BJ (cell line): ENCODE measurements at regions not wholly inside any gene's neighbourhood (a gene's known extent, or its start where the extent isn't known, plus 50 kb on each side); places are given as distances from the start of the nearest gene placed in this dataset.

ENCODE experiments used
- CTCF ChIA-PET: fragments of 350-600 bp; formaldehyde crosslinking; extraction: SDS; loops from one replicate; lab custom pipeline; 2021; ENCODE audit warnings: antibody characterized with exemption, inconsistent platforms; lab: Yijun Ruan, JAX
- POLR2A ChIA-PET: fragments of 300-600 bp; sonication (Branson Sonifier 250); formaldehyde crosslinking; extraction: SDS; loops from one replicate; lab custom pipeline; 2021; ENCODE audit warnings: antibody characterized with exemption; lab: Charles Lee
- DNase-seq: peaks from one replicate; pipeline ENCODE4 v3.0.0-alpha.2; 2011; ENCODE audit warnings: low read depth
- H3K27me3 ChIP-seq: 2 replicates; pipeline ENCODE4 v1.6.0; 2011; ENCODE audit warnings: low read length; ENCODE audit not compliant: control insufficient read depth, insufficient read depth
- H3K36me3 ChIP-seq: 2 replicates; pipeline ENCODE4 v1.5.1; 2011; ENCODE audit warnings: low read length; ENCODE audit not compliant: control insufficient read depth, insufficient read depth
- H3K4me3 ChIP-seq: 2 replicates; pipeline ENCODE4 v1.5.1; 2011; ENCODE audit warnings: low read depth, mild to moderate bottlenecking, control low read depth, low read length
- TF ChIP-seq, protein P1 (sequence below): IDR thresholded peaks from 2 replicates; pipeline ENCODE4 v1.5.1; 2011; ENCODE audit warnings: low read depth, mild to moderate bottlenecking, control low read depth, inconsistent platforms, low read length, moderate library complexity; ENCODE audit not compliant: insufficient read depth

DNA sequence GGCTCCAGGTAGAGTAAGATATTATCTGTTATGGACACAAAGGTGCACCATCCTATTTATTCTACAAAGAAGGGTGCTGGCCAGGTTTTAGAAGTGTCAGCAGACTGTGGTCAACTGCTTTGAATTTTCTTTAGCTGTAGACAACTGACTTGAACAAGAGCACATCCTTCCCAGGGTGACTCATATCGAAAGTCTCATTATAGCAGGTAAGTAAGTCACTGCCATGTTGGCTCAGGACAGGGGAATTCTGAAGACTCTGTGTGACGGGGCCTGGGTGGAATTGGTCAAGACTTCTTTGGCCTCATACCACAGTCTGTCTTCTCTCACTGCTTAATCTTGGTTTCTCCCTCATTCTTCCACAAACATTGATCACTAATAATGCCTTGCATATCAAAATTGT is 214.5 kb upstream of the CDH9 start:
- DNase-seq = no peak
- ChIA-PET CTCF (no interaction called here), POLR2A (no interaction called here)
- Histone ChIP-seq H3K27me3 (no peaks in the 10 kb centered on the region), H3K36me3 (no peaks in the 10 kb centered on the region), H3K4me3 (no peak overlapping the region)
- TF ChIP-seq, protein P1, sequence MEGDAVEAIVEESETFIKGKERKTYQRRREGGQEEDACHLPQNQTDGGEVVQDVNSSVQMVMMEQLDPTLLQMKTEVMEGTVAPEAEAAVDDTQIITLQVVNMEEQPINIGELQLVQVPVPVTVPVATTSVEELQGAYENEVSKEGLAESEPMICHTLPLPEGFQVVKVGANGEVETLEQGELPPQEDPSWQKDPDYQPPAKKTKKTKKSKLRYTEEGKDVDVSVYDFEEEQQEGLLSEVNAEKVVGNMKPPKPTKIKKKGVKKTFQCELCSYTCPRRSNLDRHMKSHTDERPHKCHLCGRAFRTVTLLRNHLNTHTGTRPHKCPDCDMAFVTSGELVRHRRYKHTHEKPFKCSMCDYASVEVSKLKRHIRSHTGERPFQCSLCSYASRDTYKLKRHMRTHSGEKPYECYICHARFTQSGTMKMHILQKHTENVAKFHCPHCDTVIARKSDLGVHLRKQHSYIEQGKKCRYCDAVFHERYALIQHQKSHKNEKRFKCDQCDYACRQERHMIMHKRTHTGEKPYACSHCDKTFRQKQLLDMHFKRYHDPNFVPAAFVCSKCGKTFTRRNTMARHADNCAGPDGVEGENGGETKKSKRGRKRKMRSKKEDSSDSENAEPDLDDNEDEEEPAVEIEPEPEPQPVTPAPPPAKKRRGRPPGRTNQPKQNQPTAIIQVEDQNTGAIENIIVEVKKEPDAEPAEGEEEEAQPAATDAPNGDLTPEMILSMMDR = no peak

DNA sequence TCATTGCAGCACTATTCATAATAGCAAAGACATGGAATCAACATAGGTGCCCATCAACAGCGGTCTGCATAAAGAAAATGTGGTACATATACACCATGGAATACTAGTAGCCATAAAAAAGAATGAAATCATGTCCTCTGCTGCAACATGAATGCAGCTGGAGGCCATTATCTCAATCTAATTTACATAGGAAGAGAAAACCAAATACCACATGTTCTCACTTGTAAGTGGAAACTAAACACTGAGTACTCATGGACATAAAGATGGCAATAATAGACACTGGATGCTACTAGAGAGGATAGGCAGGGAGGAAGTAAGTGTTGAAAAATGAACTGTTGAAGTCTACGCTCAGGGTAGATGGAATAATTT is 203.9 kb upstream of the CDH9 start:
- ChIA-PET CTCF (interaction anchor here (0.7 kb wide), 1 partner anchor 184 kb away, joined by 3 read pairs; no protein-coding TSS in a partner anchor), POLR2A (no interaction called here)
- H3K27me3 ChIP-seq = no peaks in the 10 kb centered on the region
- H3K36me3 ChIP-seq = no peaks in the 10 kb centered on the region
- DNase-seq = no peak
- no peak overlapping the region for H3K4me3 ChIP-seq
- TF ChIP-seq, protein P1 = no peak

DNA sequence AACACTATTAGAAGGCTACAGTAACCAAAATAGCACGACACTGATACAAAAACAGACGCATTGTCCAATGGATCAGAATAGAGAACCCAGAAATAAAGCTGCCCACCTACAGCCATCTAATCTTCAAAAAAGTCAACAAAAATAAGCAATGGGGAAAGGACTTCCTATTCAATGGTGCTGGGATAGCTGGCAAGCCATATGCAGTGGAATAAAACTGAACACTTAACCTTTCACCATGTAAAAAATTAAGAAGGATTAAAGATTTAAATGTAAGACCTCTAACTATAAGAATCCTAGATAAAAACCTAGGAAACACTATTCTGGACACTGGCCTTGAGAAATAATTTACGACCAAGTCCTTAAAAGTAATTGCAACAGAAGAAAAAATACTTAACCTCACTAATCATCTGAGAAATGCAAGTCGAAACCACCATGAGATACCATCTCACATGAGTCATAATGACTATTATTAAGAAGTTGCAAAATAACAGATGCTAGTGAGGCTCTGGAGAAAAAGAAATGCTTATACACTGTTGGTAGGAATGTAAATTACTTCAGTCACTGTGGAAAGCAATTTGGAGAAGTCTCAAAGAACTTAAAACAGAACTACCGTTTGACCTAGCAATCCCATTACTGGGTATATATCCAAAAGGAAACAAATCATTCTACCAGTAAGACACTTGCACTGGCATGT is 203.3 kb upstream of the CDH9 start:
- H3K36me3 ChIP-seq = no peaks in the 10 kb centered on the region
- H3K27me3 ChIP-seq = no peaks in the 10 kb centered on the region
- DNase-seq = peak; percentile 96
- ChIA-PET CTCF (interaction anchor here (0.7 kb wide), 1 partner anchor 184 kb away, joined by 3 read pairs; no protein-coding TSS in a partner anchor), POLR2A (no interaction called here)
- TF ChIP-seq, protein P1 = peak; percentile 25; the same call in 1 of the 2 replicates
- H3K4me3 ChIP-seq = no peak overlapping the region

DNA sequence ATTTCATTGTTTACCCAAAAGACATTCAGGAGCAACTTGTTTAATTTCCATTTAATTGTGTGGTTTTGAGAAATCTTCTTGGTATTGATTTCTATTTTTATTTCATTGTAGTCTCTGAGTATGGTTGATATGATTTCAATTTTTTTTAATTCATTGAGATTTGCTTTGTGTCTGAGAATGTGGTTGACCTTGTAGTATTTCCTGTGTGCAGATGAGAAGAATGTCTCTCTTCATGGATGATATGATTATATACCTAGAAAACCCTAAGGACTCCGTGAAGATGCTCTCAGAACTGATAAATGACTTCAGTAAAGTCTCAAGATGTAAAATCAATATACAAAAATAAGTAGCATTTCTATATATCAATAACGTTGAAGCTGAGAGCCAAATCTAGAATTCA is 202.4 kb upstream of the CDH9 start:
- TF ChIP-seq, protein P1 = no peak
- ChIA-PET POLR2A (no interaction called here), CTCF (no interaction called here)
- Histone ChIP-seq H3K27me3 (no peaks in the 10 kb centered on the region), H3K4me3 (no peak overlapping the region), H3K36me3 (no peaks in the 10 kb centered on the region)
- no peak for DNase-seq

DNA sequence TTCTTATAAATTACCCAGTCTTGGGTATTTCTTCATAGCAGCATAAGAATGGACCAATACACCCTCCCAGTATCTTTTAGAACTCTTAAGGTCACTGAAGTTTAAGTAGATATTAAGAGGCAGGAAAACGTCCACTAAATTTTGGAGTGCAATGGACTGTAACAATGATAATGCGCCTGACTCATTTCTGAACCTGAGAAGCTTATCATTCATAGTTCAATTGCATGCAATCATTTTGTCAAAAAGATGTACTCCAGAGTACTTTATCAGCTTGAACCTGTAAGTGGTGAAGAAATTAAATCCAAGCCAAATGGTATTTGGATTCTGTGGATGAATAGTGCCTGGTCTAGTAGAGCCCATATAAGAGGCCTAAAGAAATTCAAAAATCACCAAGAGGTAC is 196.5 kb upstream of the CDH9 start:
- ChIA-PET CTCF (no interaction called here), POLR2A (no interaction called here)
- DNase-seq = no peak
- Histone ChIP-seq H3K27me3 (no peaks in the 10 kb centered on the region), H3K36me3 (no peaks in the 10 kb centered on the region), H3K4me3 (no peak overlapping the region)
- TF ChIP-seq, protein P1 = no peak
